ENCODE measurements at regions not wholly inside any gene's neighbourhood (a gene's known extent, or its start where the extent isn't known, plus 50 kb on each side); places are given as distances from the start of the nearest gene placed in this dataset.

- Histone ChIP-seq H3K4me3 (no peak overlapping the region), H3K27ac (no peak overlapping the region), H3K4me1 (replicated peaks in 1 of 2) (no peaks in the 10 kb centered on the region)
- in situ Hi-C loops (cut with MboI; ENCODE audit: low pct_unique_long_range_greater_than_20kb in 2 of 9, low sequenced_read_pairs in 9 of 9, unreplicated experiment in 9 of 9) = no loop called here
- WGBS, 10 experiments = 0 to 100% (median 33%) methylated on average over 1 of the region's 1 CpG; no CpG with 5 or more reads in 2 of the 10 experiments
- ATAC-seq (replicated peaks in 6 of 8) = no peak
Measured at GRCh38 chr1:5590717-5591116, 401.5 kb downstream of the NPHP4 start.

GRCh38 chr1:5586629-5587028, 405.6 kb downstream of the NPHP4 start:
- in situ Hi-C loops (cut with MboI; ENCODE audit: low pct_unique_long_range_greater_than_20kb in 2 of 9, low sequenced_read_pairs in 9 of 9, unreplicated experiment in 9 of 9) = no loop called here
- H3K27ac ChIP-seq = no peak overlapping the region
- no peaks in the 10 kb centered on the region for H3K4me1 ChIP-seq (replicated peaks in 1 of 2)
- 0 to 81% (median 60%) methylated on average over 1 to 4 of the region's 4 CpGs; no CpG with 5 or more reads in 5 of the 10 experiments for WGBS, 10 experiments
- ATAC-seq (replicated peaks in 6 of 8) = no peak
- no peak overlapping the region for H3K4me3 ChIP-seq

GRCh38 chr1:5585256-5585655, 407.0 kb downstream of the NPHP4 start:
- in situ Hi-C loops (cut with MboI; ENCODE audit: low pct_unique_long_range_greater_than_20kb in 2 of 9, low sequenced_read_pairs in 9 of 9, unreplicated experiment in 9 of 9) = no loop called here
- Histone ChIP-seq H3K4me1 (replicated peaks in 1 of 2) (no peaks in the 10 kb centered on the region), H3K4me3 (no peak overlapping the region), H3K27ac (no peak overlapping the region)
- WGBS, 10 experiments = 36 to 81% (median 62%) methylated on average over 1 to 9 of the region's 9 CpGs; no CpG with 5 or more reads in 3 of the 10 experiments
- ATAC-seq (replicated peaks in 6 of 8) = no peak

GRCh38 chr1:5580926-5581325, 411.3 kb downstream of the NPHP4 start:
- Histone ChIP-seq H3K27ac (no peak overlapping the region), H3K4me3 (no peak overlapping the region), H3K4me1 (replicated peaks in 1 of 2) (no peaks in the 10 kb centered on the region)
- 25 to 95% (median 57%) methylated on average over 2 to 5 of the region's 5 CpGs; no CpG with 5 or more reads in 1 of the 10 experiments for WGBS, 10 experiments
- no peak for ATAC-seq (replicated peaks in 6 of 8)
- in situ Hi-C loops (cut with MboI; ENCODE audit: low pct_unique_long_range_greater_than_20kb in 2 of 9, low sequenced_read_pairs in 9 of 9, unreplicated experiment in 9 of 9) = no loop called here

- in situ Hi-C loops (cut with MboI; ENCODE audit: low pct_unique_long_range_greater_than_20kb in 2 of 9, low sequenced_read_pairs in 9 of 9, unreplicated experiment in 9 of 9) = no loop called here
Measured at GRCh38 chr1:5579966-5580365, 412.3 kb downstream of the NPHP4 start.

GRCh38 chr1:5578690-5579089, 413.5 kb downstream of the NPHP4 start:
- in situ Hi-C loops (cut with MboI; ENCODE audit: low pct_unique_long_range_greater_than_20kb in 2 of 9, low sequenced_read_pairs in 9 of 9, unreplicated experiment in 9 of 9) = no loop called here
- no peak for ATAC-seq (replicated peaks in 6 of 8)
- no peak overlapping the region for H3K4me3 ChIP-seq
- WGBS, 10 experiments = 0 to 78% (median 40%) methylated on average over 1 to 8 of the region's 8 CpGs; no CpG with 5 or more reads in 1 of the 10 experiments
- H3K4me1 ChIP-seq (replicated peaks in 1 of 2) = no peaks in the 10 kb centered on the region
- no peak overlapping the region for H3K27ac ChIP-seq

More at GRCh38 chr1:5579966-5580365, 412.3 kb downstream of the NPHP4 start:
- ATAC-seq (replicated peaks in 6 of 8) = no peak
- no peak overlapping the region for H3K4me3 ChIP-seq
- no peaks in the 10 kb centered on the region for H3K4me1 ChIP-seq (replicated peaks in 1 of 2)
- 60 to 77% (median 70%) methylated on average over 1 to 4 of the region's 4 CpGs; no CpG with 5 or more reads in 7 of the 10 experiments for WGBS, 10 experiments
- no peak overlapping the region for H3K27ac ChIP-seq

GRCh38 chr1:5577255-5578040, 414.8 kb downstream of the NPHP4 start:
- no peak overlapping the region for H3K27ac ChIP-seq
- ATAC-seq (replicated peaks in 6 of 8) = no peak
- in situ Hi-C loops (cut with MboI; ENCODE audit: low pct_unique_long_range_greater_than_20kb in 2 of 9, low sequenced_read_pairs in 9 of 9, unreplicated experiment in 9 of 9) = no loop called here
- no peaks in the 10 kb centered on the region for H3K4me1 ChIP-seq (replicated peaks in 1 of 2)
- WGBS, 10 experiments = 0 to 56% (median 22%) methylated on average over 1 to 5 of the region's 6 CpGs; no CpG with 5 or more reads in 2 of the 10 experiments
- H3K4me3 ChIP-seq = no peak overlapping the region

- in situ Hi-C loops (cut with MboI; ENCODE audit: low pct_unique_long_range_greater_than_20kb in 2 of 9, low sequenced_read_pairs in 9 of 9, unreplicated experiment in 9 of 9) = no loop called here
- H3K4me1 ChIP-seq (replicated peaks in 1 of 2) = no peaks in the 10 kb centered on the region
- no peak overlapping the region for H3K4me3 ChIP-seq
- H3K27ac ChIP-seq = no peak overlapping the region
- 0 to 100% (median 60%) methylated on average over 1 to 5 of the region's 5 CpGs; no CpG with 5 or more reads in 4 of the 10 experiments for WGBS, 10 experiments
- no peak for ATAC-seq (replicated peaks in 6 of 8)
Measured at GRCh38 chr1:5576673-5577065, 415.6 kb downstream of the NPHP4 start.

GRCh38 chr1:5576011-5576672, 416.1 kb downstream of the NPHP4 start:
- Histone ChIP-seq H3K27ac (no peak overlapping the region), H3K4me1 (replicated peaks in 1 of 2) (no peaks in the 10 kb centered on the region), H3K4me3 (no peak overlapping the region)
- 7 to 75% (median 50%) methylated on average over 1 to 9 of the region's 9 CpGs; no CpG with 5 or more reads in 1 of the 10 experiments for WGBS, 10 experiments
- ATAC-seq (replicated peaks in 6 of 8) = no peak
- in situ Hi-C loops (cut with MboI; ENCODE audit: low pct_unique_long_range_greater_than_20kb in 2 of 9, low sequenced_read_pairs in 9 of 9, unreplicated experiment in 9 of 9) = no loop called here

- Histone ChIP-seq H3K27ac (no peak overlapping the region), H3K4me1 (replicated peaks in 1 of 2) (no peaks in the 10 kb centered on the region), H3K4me3 (no peak overlapping the region)
- in situ Hi-C loops (cut with MboI; ENCODE audit: low pct_unique_long_range_greater_than_20kb in 2 of 9, low sequenced_read_pairs in 9 of 9, unreplicated experiment in 9 of 9) = no loop called here
- WGBS, 10 experiments = 0 to 84% (median 60%) methylated on average over 1 to 5 of the region's 5 CpGs; no CpG with 5 or more reads in 3 of the 10 experiments
- ATAC-seq (replicated peaks in 6 of 8) = no peak
Measured at GRCh38 chr1:5575396-5575940, 416.8 kb downstream of the NPHP4 start.

- ATAC-seq (replicated peaks in 6 of 8) = no peak
- Histone ChIP-seq H3K4me1 (replicated peaks in 1 of 2) (no peaks in the 10 kb centered on the region), H3K4me3 (no peak overlapping the region), H3K27ac (no peak overlapping the region)
- WGBS, 10 experiments = 0 to 67% (median 12%) methylated on average over 1 to 4 of the region's 4 CpGs; no CpG with 5 or more reads in 4 of the 10 experiments
- in situ Hi-C loops (cut with MboI; ENCODE audit: low pct_unique_long_range_greater_than_20kb in 2 of 9, low sequenced_read_pairs in 9 of 9, unreplicated experiment in 9 of 9) = no loop called here
Measured at GRCh38 chr1:5574641-5575040, 417.6 kb downstream of the NPHP4 start.

- H3K4me3 ChIP-seq = no peak overlapping the region
- WGBS, 10 experiments = 0 to 80% (median 54%) methylated on average over 1 to 2 of the region's 2 CpGs; no CpG with 5 or more reads in 3 of the 10 experiments
- H3K27ac ChIP-seq = no peak overlapping the region
- in situ Hi-C loops (cut with MboI; ENCODE audit: low pct_unique_long_range_greater_than_20kb in 2 of 9, low sequenced_read_pairs in 9 of 9, unreplicated experiment in 9 of 9) = no loop called here
- no peak for ATAC-seq (replicated peaks in 6 of 8)
- no peaks in the 10 kb centered on the region for H3K4me1 ChIP-seq (replicated peaks in 1 of 2)
Measured at GRCh38 chr1:5572794-5573193, 419.4 kb downstream of the NPHP4 start.

- Histone ChIP-seq H3K27ac (no peak overlapping the region), H3K4me1 (replicated peaks in 1 of 2) (no peaks in the 10 kb centered on the region), H3K4me3 (no peak overlapping the region)
- 0 to 100% (median 50%) methylated on average over 1 to 10 of the region's 11 CpGs; no CpG with 5 or more reads in 1 of the 10 experiments for WGBS, 10 experiments
- ATAC-seq (replicated peaks in 6 of 8) = no peak
- in situ Hi-C loops (cut with MboI; ENCODE audit: low pct_unique_long_range_greater_than_20kb in 2 of 9, low sequenced_read_pairs in 9 of 9, unreplicated experiment in 9 of 9) = no loop called here
Measured at GRCh38 chr1:5571861-5572401, 420.3 kb downstream of the NPHP4 start.
